Adrenal gland (tissue), 5 donors: ENCODE measurements at regions not wholly inside any gene's neighbourhood (a gene's known extent, or its start where the extent isn't known, plus 50 kb on each side); places are given as distances from the start of the nearest gene placed in this dataset.

Source experiments
- POLR2A ChIP-seq, 2 donors: fragments of 450-650 bp; IDR thresholded peaks; one replicate each; pipeline ENCODE4 v1.6.1; 2017; ENCODE audit warnings: antibody characterized with exemption in 2 of 2, mild to moderate bottlenecking in 2 of 2, moderate library complexity in 1 of 2
- TF ChIP-seq, protein P1 (sequence below), 6 experiments: fragments of 450-650 bp in 4 of 6; fragments of 200-600 bp in 2 of 6; sonication (generic) in 1 of 6; IDR thresholded peaks; 1 replicate in 5 of 6; 2 replicates in 1 of 6; pipeline versions ENCODE4 v1.5.1 to v1.8.0; 2016 to 2021; ENCODE audit warnings: antibody characterized with exemption in 6 of 6, mild to moderate bottlenecking in 2 of 6, moderate library complexity in 1 of 6
- donor health status: DM: no; HTN: no; CAD: no.

DNA sequence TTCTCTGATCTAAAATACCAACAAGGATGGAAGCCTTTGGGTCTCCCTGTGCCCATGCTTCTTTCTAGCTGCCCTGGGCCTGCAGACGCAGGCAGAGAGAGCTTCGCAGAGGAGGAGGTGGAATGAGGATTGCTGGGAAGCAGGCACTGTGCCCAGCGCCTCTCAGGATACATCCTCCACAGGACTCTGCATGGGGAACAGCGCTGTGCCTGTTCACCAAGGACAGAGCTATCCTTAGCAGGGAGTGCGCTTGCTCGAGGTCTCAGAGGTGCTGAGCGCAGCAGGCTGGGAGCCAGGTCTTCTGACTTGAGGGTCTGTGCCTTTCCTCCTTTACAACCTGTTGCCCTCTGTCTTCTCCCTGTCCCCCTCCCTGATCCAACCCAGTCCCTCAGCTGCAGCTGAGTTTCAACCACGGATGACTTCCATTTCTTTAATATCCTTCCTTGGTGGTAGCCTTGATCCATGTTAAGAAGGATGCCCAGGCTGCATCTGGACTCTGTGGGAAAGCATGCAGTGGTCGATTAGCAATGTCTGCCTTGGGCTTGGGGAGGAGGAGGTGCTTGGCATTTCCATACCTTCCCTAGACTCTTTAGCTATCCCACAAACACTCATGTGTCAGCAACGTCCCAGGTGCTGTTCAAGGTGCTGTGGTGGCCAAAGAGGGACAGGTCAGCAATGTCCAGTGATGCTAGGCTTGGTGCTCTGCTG is 219.6 kb upstream of the GPR26 start:
- TF ChIP-seq, protein P1, sequence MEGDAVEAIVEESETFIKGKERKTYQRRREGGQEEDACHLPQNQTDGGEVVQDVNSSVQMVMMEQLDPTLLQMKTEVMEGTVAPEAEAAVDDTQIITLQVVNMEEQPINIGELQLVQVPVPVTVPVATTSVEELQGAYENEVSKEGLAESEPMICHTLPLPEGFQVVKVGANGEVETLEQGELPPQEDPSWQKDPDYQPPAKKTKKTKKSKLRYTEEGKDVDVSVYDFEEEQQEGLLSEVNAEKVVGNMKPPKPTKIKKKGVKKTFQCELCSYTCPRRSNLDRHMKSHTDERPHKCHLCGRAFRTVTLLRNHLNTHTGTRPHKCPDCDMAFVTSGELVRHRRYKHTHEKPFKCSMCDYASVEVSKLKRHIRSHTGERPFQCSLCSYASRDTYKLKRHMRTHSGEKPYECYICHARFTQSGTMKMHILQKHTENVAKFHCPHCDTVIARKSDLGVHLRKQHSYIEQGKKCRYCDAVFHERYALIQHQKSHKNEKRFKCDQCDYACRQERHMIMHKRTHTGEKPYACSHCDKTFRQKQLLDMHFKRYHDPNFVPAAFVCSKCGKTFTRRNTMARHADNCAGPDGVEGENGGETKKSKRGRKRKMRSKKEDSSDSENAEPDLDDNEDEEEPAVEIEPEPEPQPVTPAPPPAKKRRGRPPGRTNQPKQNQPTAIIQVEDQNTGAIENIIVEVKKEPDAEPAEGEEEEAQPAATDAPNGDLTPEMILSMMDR (IDR thresholded peaks at IDR 0.05): no peak
- TF ChIP-seq POLR2A (IDR thresholded peaks at IDR 0.05): no peak
